HCT116 (cell line): ENCODE measurements at regions not wholly inside any gene's neighbourhood (a gene's known extent, or its start where the extent isn't known, plus 50 kb on each side); places are given as distances from the start of the nearest gene placed in this dataset.

Experiments used
- ATAC-seq: fragments of 200-7000 bp; cut with Tn5 transposase; 2 replicates; pipeline ENCODE4 v1.9.1; 2020; ENCODE audit warnings: mild to moderate bottlenecking, moderate library complexity
- BruUV-seq: library from RNA; stranded (reverse); fragments of 400-500 nt; replicated peaks from 2 replicates; lab custom pipeline; 2021; lab: Mats Ljungman, UMichigan
- CTCF ChIA-PET: fragments of 300-600 bp; sonication (Branson Sonifier 250); formaldehyde crosslinking; loops from one replicate; lab custom pipeline; 2021; ENCODE audit warnings: antibody characterized with exemption; lab: Charles Lee
- POLR2A ChIA-PET: fragments of 300-600, 350-600 bp; sonication (Branson Sonifier 250); formaldehyde crosslinking; loops from one replicate; lab custom pipeline; 2021; ENCODE audit warnings: antibody characterized with exemption; lab: Charles Lee
- RAD21 ChIA-PET, 2 experiments: fragments of 300-600 bp; sonication (Branson Sonifier 250); formaldehyde crosslinking; loops; one replicate each; lab custom pipeline; 2023; ENCODE audit warnings: low total read pairs in 2 of 2; ENCODE audit not compliant: uncharacterized antibody in 2 of 2, unreplicated experiment in 2 of 2, low non-redundant PET in 1 of 2; lab: Charles Lee
- DNase-seq: peaks from one replicate; pipeline ENCODE4 v3.0.0-alpha.2; 2010; ENCODE audit warnings: low read depth, low spot score
- H2AFZ ChIP-seq: fragments of 200-600 bp; shearing (Covaris generic), sonication (generic); 2 replicates; pipeline ENCODE4 v1.6.1; 2017; ENCODE audit warnings: low read depth, mixed run types, mixed read lengths, antibody characterized with exemption, low read length; ENCODE audit not compliant: poor library complexity, severe bottlenecking
- H3K27ac ChIP-seq: 2 replicates; pipeline ENCODE4 v1.5.1; 2012; ENCODE audit warnings: low read depth, low read length
- H3K27me3 ChIP-seq: fragments of 200-600 bp; sonication (generic); 2 replicates; pipeline ENCODE4 v1.6.1; 2016; ENCODE audit warnings: mixed run types, low read length, mixed read lengths; ENCODE audit not compliant: insufficient read depth
- H3K36me3 ChIP-seq, 2 experiments: fragments of 200-500 bp in 1 of 2; fragments of 200-600 bp in 1 of 2; sonication (Bioruptor generic) in 1 of 2; sonication (generic) in 1 of 2; 2 replicates each; pipeline versions ENCODE4 v1.5.1 to v1.6.1; 2014 to 2016; ENCODE audit warnings: low read length in 2 of 2, inconsistent platforms in 1 of 2, mixed read lengths in 1 of 2, mixed run types in 1 of 2; ENCODE audit not compliant: insufficient read depth in 2 of 2, control insufficient read depth in 1 of 2
- H3K4me1 ChIP-seq, 2 experiments: fragments of 200-600 bp in 1 of 2; sonication (generic) in 1 of 2; 2 replicates each; pipeline versions ENCODE4 v1.5.1 to v1.6.1; 2012 to 2017; ENCODE audit warnings: low read length in 2 of 2, inconsistent platforms in 1 of 2, mild to moderate bottlenecking in 1 of 2, mixed read lengths in 1 of 2, mixed run types in 1 of 2, moderate library complexity in 1 of 2; ENCODE audit not compliant: insufficient read depth in 2 of 2, control insufficient read depth in 1 of 2
- H3K4me2 ChIP-seq: fragments of 200-600 bp; sonication (generic); 2 replicates; pipeline ENCODE4 v1.6.1; 2017; ENCODE audit warnings: mixed run types, low read length, mixed read lengths
- H3K4me3 ChIP-seq, 2 experiments: fragments of 200-600 bp in 1 of 2; sonication (generic) in 1 of 2; replicated peaks in 1 of 2; 2 replicates each; pipeline ENCODE4 v1.5.1; 2011 to 2016; ENCODE audit warnings: low read length in 2 of 2, control low read depth in 1 of 2, low read depth in 1 of 2, mild to moderate bottlenecking in 1 of 2, mixed read lengths in 1 of 2, mixed run types in 1 of 2
- H3K79me2 ChIP-seq: fragments of 200-600 bp; sonication (generic); 2 replicates; pipeline ENCODE4 v1.6.1; 2017; ENCODE audit warnings: mild to moderate bottlenecking, mixed run types, low read length, moderate library complexity, mixed read lengths; ENCODE audit not compliant: insufficient read depth
- H3K9ac ChIP-seq: fragments of 200-600 bp; sonication (generic); 2 replicates; pipeline ENCODE4 v1.6.1; 2016; ENCODE audit warnings: low read length, mixed read lengths
- H3K9me2 ChIP-seq: fragments of 200-600 bp; sonication (generic), shearing (Covaris generic); 2 replicates; pipeline ENCODE4 v1.6.1; 2017; ENCODE audit warnings: mixed run types, mild to moderate bottlenecking, moderate library complexity; ENCODE audit not compliant: insufficient read depth
- H3K9me3 ChIP-seq, 2 experiments: fragments of 200-500 bp in 1 of 2; fragments of 200-600 bp in 1 of 2; sonication (Bioruptor generic) in 1 of 2; sonication (generic) in 1 of 2; 2 replicates each; pipeline ENCODE4 v1.6.1; 2014 to 2017; ENCODE audit warnings: low read length in 2 of 2, mixed read lengths in 2 of 2, inconsistent platforms in 1 of 2, low read depth in 1 of 2, mild to moderate bottlenecking in 1 of 2, mixed run types in 1 of 2, moderate library complexity in 1 of 2; ENCODE audit not compliant: control insufficient read depth in 1 of 2, insufficient read depth in 1 of 2
- H4K20me1 ChIP-seq: fragments of 200-600 bp; sonication (generic), shearing (Covaris generic); 2 replicates; pipeline ENCODE4 v1.6.1; 2017; ENCODE audit warnings: mixed run types, mild to moderate bottlenecking, moderate library complexity; ENCODE audit not compliant: insufficient read depth
- ATF3 ChIP-seq: IDR thresholded peaks from 2 replicates; pipeline ENCODE4 v1.6.1; 2012
- CBX3 ChIP-seq: IDR thresholded peaks from 2 replicates; pipeline ENCODE4 v1.6.1; 2012; ENCODE audit warnings: low read depth
- CTCF ChIP-seq, 3 experiments: fragments of 200-600 bp in 1 of 3; sonication (generic) in 1 of 3; IDR thresholded peaks in 2 of 3; conservative IDR thresholded peaks in 1 of 3; 2 replicates each; pipeline ENCODE4 v1.5.1; 2012 to 2017; ENCODE audit warnings: low read depth in 2 of 3, low read length in 2 of 3, antibody characterized with exemption in 1 of 3, borderline replicate concordance in 1 of 3, control low read depth in 1 of 3, mild to moderate bottlenecking in 1 of 3, mixed read lengths in 1 of 3, mixed run types in 1 of 3, moderate library complexity in 1 of 3; ENCODE audit not compliant: insufficient read depth in 1 of 3
- EGR1 ChIP-seq: IDR thresholded peaks from 2 replicates; pipeline ENCODE4 v1.6.1; 2012; ENCODE audit warnings: low read depth
- ELF1 ChIP-seq: IDR thresholded peaks from 2 replicates; pipeline ENCODE4 v1.6.1; 2012; ENCODE audit warnings: low read depth, borderline replicate concordance
- EZH2 ChIP-seq: fragments of 200-600 bp; sonication (generic); IDR thresholded peaks from 2 replicates; pipeline ENCODE4 v1.6.1; 2017; ENCODE audit warnings: antibody characterized with exemption, mixed run types
- EZH2phosphoT487 ChIP-seq: fragments of 200-600 bp; IDR thresholded peaks from 2 replicates; pipeline ENCODE4 v1.6.1; 2018; ENCODE audit warnings: antibody characterized with exemption, borderline replicate concordance
- FOSL1 ChIP-seq: IDR thresholded peaks from 2 replicates; pipeline ENCODE4 v1.6.1; 2012; ENCODE audit warnings: low read depth
- JUND ChIP-seq: IDR thresholded peaks from 2 replicates; pipeline ENCODE4 v1.6.1; 2012
- POLR2A ChIP-seq: IDR thresholded peaks from 2 replicates; pipeline ENCODE4 v1.7.0; 2011; ENCODE audit warnings: borderline replicate concordance; ENCODE audit not compliant: insufficient read depth, insufficient read length; ENCODE audit errors: extremely low read depth
- POLR2AphosphoS5 ChIP-seq: IDR thresholded peaks from 2 replicates; pipeline ENCODE4 v1.6.1; 2011; ENCODE audit warnings: mild to moderate bottlenecking, low read depth, low read length, moderate library complexity
- RAD21 ChIP-seq: IDR thresholded peaks from 2 replicates; pipeline ENCODE4 v1.6.1; 2012; ENCODE audit warnings: low read depth, mild to moderate bottlenecking
- REST ChIP-seq: IDR thresholded peaks from 2 replicates; pipeline ENCODE4 v1.6.1; 2012; ENCODE audit warnings: low read depth
- SIN3A ChIP-seq: IDR thresholded peaks from 2 replicates; pipeline ENCODE4 v1.6.1; 2012; ENCODE audit warnings: low read depth
- SRF ChIP-seq: IDR thresholded peaks from 2 replicates; pipeline ENCODE4 v1.6.1; 2012; ENCODE audit warnings: low read depth
- TCF7L2 ChIP-seq: IDR thresholded peaks from 2 replicates; pipeline ENCODE4 v1.7.0; 2011; ENCODE audit warnings: borderline replicate concordance, inconsistent platforms; ENCODE audit not compliant: insufficient read depth, insufficient read length; ENCODE audit errors: extremely low read depth
- ZBTB33 ChIP-seq: IDR thresholded peaks from 2 replicates; pipeline ENCODE4 v1.6.1; 2011; ENCODE audit warnings: mild to moderate bottlenecking, low read length, moderate library complexity; ENCODE audit not compliant: insufficient replicate concordance; ENCODE audit errors: extremely low read depth
- ZFX ChIP-seq: fragments of 450-650 bp; IDR thresholded peaks from 2 replicates; pipeline ENCODE4 v1.6.1; 2017
- ZNF274 ChIP-seq: fragments of 200-500 bp; sonication (Bioruptor generic); IDR thresholded peaks from 2 replicates; pipeline ENCODE4 v1.6.1; 2014; ENCODE audit warnings: mild to moderate bottlenecking, low read depth, low read length, inconsistent platforms
- intact Hi-C: fragments of 100-400 bp; cut with micrococcal nuclease; formaldehyde crosslinking; loops from 2 replicates; pipeline ENCODE4 v1.10.0; 2022

GRCh38 chr12:7571257-7571656 lies 67.7 kb upstream of the CD163 start:
- no peak overlapping the region for H3K27ac ChIP-seq
- intact Hi-C loops = no loop called here
- no peak overlapping the region for H3K4me3 ChIP-seq
- no peaks in the 10 kb centered on the region for H4K20me1 ChIP-seq
- H3K4me2 ChIP-seq = no peak overlapping the region
- POLR2A ChIA-PET = no interaction called here
- no peaks in the 10 kb centered on the region for H3K27me3 ChIP-seq
- peaks cover 6 to 9% of the 10 kb centered on the region in 2 experiments; a peak in 2 of 4 replicates for H3K4me1 ChIP-seq
- no TSS peak for BruUV-seq
- H2AFZ ChIP-seq = peak overlapping the region; percentile 17
- RAD21 ChIA-PET = no interaction called here
- no peaks in the 10 kb centered on the region for H3K36me3 ChIP-seq
- TF ChIP-seq RAD21 (no peak), ELF1 (no peak), SRF (no peak), EZH2 (no peak), FOSL1 (no peak), JUND (no peak), SIN3A (no peak), REST (no peak), ZNF274 (no peak), TCF7L2 (no peak), POLR2A (no peak), POLR2AphosphoS5 (no peak), CTCF (IDR thresholded peaks at IDR 0.05 in 2 of 3, conservative IDR thresholded peaks at IDR 0.05 in 1 of 3; ENCODE audit: borderline replicate concordance in 1 of 3, insufficient read depth in 1 of 3, low read depth in 2 of 3, low read length in 2 of 3) (no peak), EGR1 (no peak), EZH2phosphoT487 (no peak), CBX3 (no peak), ATF3 (no peak), ZBTB33 (no peak), ZFX (no peak)
- CTCF ChIA-PET = no interaction called here
- no peak overlapping the region for H3K9ac ChIP-seq
- no peaks in the 10 kb centered on the region for H3K9me2 ChIP-seq
- H3K9me3 ChIP-seq = no peaks in the 10 kb centered on the region
- no peaks in the 10 kb centered on the region for H3K79me2 ChIP-seq
- ATAC-seq (no peak), DNase-seq (no peak)
